CD4-positive, CD25-positive, alpha-beta regulatory T cell (primary cell): ENCODE measurements at regions not wholly inside any gene's neighbourhood (a gene's known extent, or its start where the extent isn't known, plus 50 kb on each side); places are given as distances from the start of the nearest gene placed in this dataset.

Source experiments
- ATAC-seq, 2 donors: fragments of 150-1000 bp; cut with Tn5 transposase; one replicate each; pipeline ENCODE4 v1.10.0; 2021; ENCODE audit warnings: low read depth in 2 of 2, moderate number of reproducible peaks in 2 of 2, moderate library complexity in 1 of 2
- DNase-seq, 3 donors: peaks; one replicate each; pipeline versions ENCODE4 v3.0.0 to v3.0.0-alpha.2; 2012 to 2022; ENCODE audit warnings: mixed read lengths in 1 of 3
- H3K27ac ChIP-seq: one replicate; pipeline ENCODE4 v1.7.0; 2013; ENCODE audit warnings: mild to moderate bottlenecking, low read length; ENCODE audit not compliant: insufficient read depth, poor library complexity, severe bottlenecking
- H3K27me3 ChIP-seq: one replicate; pipeline ENCODE4 v1.7.0; 2013; ENCODE audit warnings: low read length; ENCODE audit not compliant: control insufficient read depth, insufficient read depth
- H3K36me3 ChIP-seq: one replicate; pipeline ENCODE4 v1.7.0; 2013; ENCODE audit warnings: mild to moderate bottlenecking, low read length, moderate library complexity; ENCODE audit not compliant: control insufficient read depth, insufficient read depth
- H3K4me1 ChIP-seq: 2 replicates; pipeline ENCODE4 v1.7.0; 2013; ENCODE audit warnings: mild to moderate bottlenecking, low read length; ENCODE audit not compliant: insufficient read depth, control insufficient read depth, poor library complexity, severe bottlenecking
- H3K4me3 ChIP-seq: one replicate; pipeline ENCODE4 v1.7.0; 2013; ENCODE audit warnings: low read depth, mild to moderate bottlenecking, low read length, moderate library complexity
- H3K9me3 ChIP-seq, 2 experiments: 1 replicate in 1 of 2; 2 replicates in 1 of 2; pipeline ENCODE4 v1.7.0; 2013; ENCODE audit warnings: low read length in 2 of 2, mild to moderate bottlenecking in 1 of 2, moderate library complexity in 1 of 2; ENCODE audit not compliant: control insufficient read depth in 2 of 2
- H3K27ac Mint-ChIP-seq, 3 donors: one replicate each; pipeline ENCODE4 v1.8.0; 2020 to 2022; ENCODE audit warnings: mild to moderate bottlenecking in 3 of 3, mixed read lengths in 3 of 3, moderate library complexity in 2 of 3
- H3K27me3 Mint-ChIP-seq: one replicate; pipeline ENCODE4 v1.8.0; 2022; ENCODE audit warnings: mild to moderate bottlenecking, mixed read lengths
- H3K36me3 Mint-ChIP-seq: one replicate; pipeline ENCODE4 v1.8.0; 2020; ENCODE audit warnings: mixed read lengths
- H3K4me1 Mint-ChIP-seq, 4 donors: one replicate each; pipeline ENCODE4 v1.8.0; 2020 to 2022; ENCODE audit warnings: mixed read lengths in 4 of 4, mild to moderate bottlenecking in 1 of 4
- H3K4me3 Mint-ChIP-seq, 4 donors: one replicate each; pipeline ENCODE4 v1.8.0; 2020 to 2022; ENCODE audit warnings: mild to moderate bottlenecking in 4 of 4, mixed read lengths in 4 of 4, moderate library complexity in 3 of 4
- H3K9me3 Mint-ChIP-seq, 7 donors: one replicate each; pipeline ENCODE4 v1.8.0; 2020 to 2022; ENCODE audit warnings: mixed read lengths in 7 of 7, mild to moderate bottlenecking in 3 of 7, moderate library complexity in 2 of 7

GRCh38 chrX:150184491-150184890 lies 178.6 kb upstream of the MAMLD1 start:
- Mint-ChIP-seq H3K36me3 (no peaks in the 10 kb centered on the region), H3K9me3 (peaks cover 0 to 2% (median 0%) of the 10 kb centered on the region in 7 donors), H3K4me3 (no peak overlapping the region), H3K4me1 (peaks cover 0 to 3% (median 0%) of the 10 kb centered on the region in 4 donors), H3K27ac (no peak overlapping the region), H3K27me3 (peaks cover 14% of the 10 kb centered on the region)
- Histone ChIP-seq H3K4me3 (no peak overlapping the region), H3K4me1 (no peaks in the 10 kb centered on the region), H3K27me3 (no peaks in the 10 kb centered on the region), H3K36me3 (no peaks in the 10 kb centered on the region), H3K27ac (no peak overlapping the region), H3K9me3 (peaks cover 0 to 4% of the 10 kb centered on the region in 2 experiments)
- ATAC-seq (no peak), DNase-seq (no peak)

- H3K9me3 ChIP-seq = no peaks in the 10 kb centered on the region
- ATAC-seq = no peak
- no peaks in the 10 kb centered on the region for H3K36me3 Mint-ChIP-seq
- no peak for DNase-seq
- H3K27ac Mint-ChIP-seq = no peak overlapping the region
- H3K4me1 Mint-ChIP-seq = peaks cover 0 to 3% (median 0%) of the 10 kb centered on the region in 4 donors
- H3K27me3 Mint-ChIP-seq = peaks cover 8% of the 10 kb centered on the region
- H3K9me3 Mint-ChIP-seq = peaks cover 0 to 2% (median 0%) of the 10 kb centered on the region in 7 donors
- H3K4me3 ChIP-seq = no peak overlapping the region
- H3K4me3 Mint-ChIP-seq = no peak overlapping the region
- H3K27me3 ChIP-seq = no peaks in the 10 kb centered on the region
- no peaks in the 10 kb centered on the region for H3K36me3 ChIP-seq
- H3K27ac ChIP-seq = no peak overlapping the region
- H3K4me1 ChIP-seq = no peaks in the 10 kb centered on the region
Observed at GRCh38 chrX:150185766-150186165, 177.4 kb upstream of the MAMLD1 start.

- Histone ChIP-seq H3K9me3 (no peaks in the 10 kb centered on the region), H3K4me1 (no peaks in the 10 kb centered on the region), H3K36me3 (no peaks in the 10 kb centered on the region), H3K27ac (no peak overlapping the region), H3K4me3 (no peak overlapping the region), H3K27me3 (no peaks in the 10 kb centered on the region)
- Mint-ChIP-seq H3K9me3 (no peaks in the 10 kb centered on the region), H3K27me3 (no peaks in the 10 kb centered on the region), H3K4me1 (no peaks in the 10 kb centered on the region), H3K27ac (no peak overlapping the region), H3K36me3 (no peaks in the 10 kb centered on the region), H3K4me3 (no peak overlapping the region)
- no peak for ATAC-seq
- DNase-seq = no peak
Observed at GRCh38 chrX:150192816-150193215, 170.3 kb upstream of the MAMLD1 start.

GRCh38 chrX:150196285-150196684 lies 166.8 kb upstream of the MAMLD1 start:
- H3K36me3 ChIP-seq = no peaks in the 10 kb centered on the region
- H3K4me3 Mint-ChIP-seq = no peak overlapping the region
- no peaks in the 10 kb centered on the region for H3K27me3 ChIP-seq
- H3K27me3 Mint-ChIP-seq = no peaks in the 10 kb centered on the region
- H3K4me1 ChIP-seq = no peaks in the 10 kb centered on the region
- no peak overlapping the region for H3K4me3 ChIP-seq
- H3K27ac Mint-ChIP-seq = no peak overlapping the region
- no peaks in the 10 kb centered on the region for H3K4me1 Mint-ChIP-seq
- no peaks in the 10 kb centered on the region for H3K36me3 Mint-ChIP-seq
- no peak for ATAC-seq
- DNase-seq = no peak
- no peaks in the 10 kb centered on the region for H3K9me3 Mint-ChIP-seq
- H3K27ac ChIP-seq = no peak overlapping the region
- no peaks in the 10 kb centered on the region for H3K9me3 ChIP-seq

GRCh38 chrX:150197388-150197787 lies 165.7 kb upstream of the MAMLD1 start:
- H3K4me1 ChIP-seq = no peaks in the 10 kb centered on the region

GRCh38 chrX:150198776-150199175 lies 164.3 kb upstream of the MAMLD1 start:
- H3K4me3 Mint-ChIP-seq = no peak overlapping the region
- ATAC-seq = no peak
- H3K4me1 Mint-ChIP-seq = no peaks in the 10 kb centered on the region
- Histone ChIP-seq H3K4me3 (no peak overlapping the region), H3K27ac (no peak overlapping the region), H3K4me1 (no peaks in the 10 kb centered on the region), H3K27me3 (no peaks in the 10 kb centered on the region), H3K36me3 (no peaks in the 10 kb centered on the region), H3K9me3 (no peaks in the 10 kb centered on the region)
- H3K27ac Mint-ChIP-seq = no peak overlapping the region
- no peaks in the 10 kb centered on the region for H3K27me3 Mint-ChIP-seq
- DNase-seq = no peak
- no peaks in the 10 kb centered on the region for H3K9me3 Mint-ChIP-seq
- no peaks in the 10 kb centered on the region for H3K36me3 Mint-ChIP-seq

More at GRCh38 chrX:150197388-150197787, 165.7 kb upstream of the MAMLD1 start:
- Histone ChIP-seq H3K36me3 (no peaks in the 10 kb centered on the region), H3K27ac (no peak overlapping the region), H3K9me3 (no peaks in the 10 kb centered on the region), H3K27me3 (no peaks in the 10 kb centered on the region), H3K4me3 (no peak overlapping the region)
- ATAC-seq (no peak), DNase-seq (no peak)
- Mint-ChIP-seq H3K27ac (no peak overlapping the region), H3K27me3 (no peaks in the 10 kb centered on the region), H3K4me1 (no peaks in the 10 kb centered on the region), H3K9me3 (no peaks in the 10 kb centered on the region), H3K4me3 (no peak overlapping the region), H3K36me3 (no peaks in the 10 kb centered on the region)

- H3K27ac ChIP-seq = no peak overlapping the region
- no peaks in the 10 kb centered on the region for H3K27me3 Mint-ChIP-seq
- no peaks in the 10 kb centered on the region for H3K36me3 Mint-ChIP-seq
- no peak overlapping the region for H3K4me3 Mint-ChIP-seq
- ATAC-seq = no peak
- H3K36me3 ChIP-seq = no peaks in the 10 kb centered on the region
- H3K4me3 ChIP-seq = no peak overlapping the region
- H3K4me1 Mint-ChIP-seq = no peaks in the 10 kb centered on the region
- H3K4me1 ChIP-seq = no peaks in the 10 kb centered on the region
- no peaks in the 10 kb centered on the region for H3K9me3 Mint-ChIP-seq
- H3K9me3 ChIP-seq = no peaks in the 10 kb centered on the region
- no peaks in the 10 kb centered on the region for H3K27me3 ChIP-seq
- DNase-seq = no peak
- H3K27ac Mint-ChIP-seq = no peak overlapping the region
Observed at GRCh38 chrX:150199181-150199580, 163.9 kb upstream of the MAMLD1 start.

GRCh38 chrX:150199803-150200202 lies 163.3 kb upstream of the MAMLD1 start:
- H3K4me3 Mint-ChIP-seq = no peak overlapping the region
- H3K27me3 Mint-ChIP-seq = no peaks in the 10 kb centered on the region

More at GRCh38 chrX:150199803-150200202, 163.3 kb upstream of the MAMLD1 start:
- Mint-ChIP-seq H3K9me3 (no peaks in the 10 kb centered on the region), H3K4me1 (no peaks in the 10 kb centered on the region), H3K27ac (no peak overlapping the region), H3K36me3 (no peaks in the 10 kb centered on the region)
- Histone ChIP-seq H3K4me3 (no peak overlapping the region), H3K27me3 (no peaks in the 10 kb centered on the region), H3K36me3 (no peaks in the 10 kb centered on the region), H3K9me3 (no peaks in the 10 kb centered on the region), H3K27ac (no peak overlapping the region), H3K4me1 (no peaks in the 10 kb centered on the region)
- ATAC-seq (no peak), DNase-seq (no peak)
